ENCODE measurements at regions not wholly inside any gene's neighbourhood (a gene's known extent, or its start where the extent isn't known, plus 50 kb on each side); places are given as distances from the start of the nearest gene placed in this dataset.

- TF ChIP-seq REST (IDR thresholded peaks at IDR 0.05; ENCODE audit: borderline replicate concordance) = no peak
- TF ChIP-seq REST (CRISPR knock-in tag; IDR thresholded peaks at IDR 0.05; ENCODE audit: low read depth) = no peak
- TF ChIP-seq LEF1 (IDR thresholded peaks at IDR 0.05) = no peak
- no peak for TF ChIP-seq POLR2AphosphoS5 (IDR thresholded peaks at IDR 0.05; ENCODE audit: control insufficient read depth, insufficient read depth, low read depth, low read length)
- TF ChIP-seq UBTF (IDR thresholded peaks at IDR 0.05; ENCODE audit: borderline replicate concordance in 1 of 2, low read depth in 2 of 2, low read length in 2 of 2) = no peak
Observed at GRCh38 chr4:79177388-79177787, 148.5 kb downstream of the NAA11 start.

All from K562 (cell line).